ENCODE measurements at regions not wholly inside any gene's neighbourhood (a gene's known extent, or its start where the extent isn't known, plus 50 kb on each side); places are given as distances from the start of the nearest gene placed in this dataset.

GRCh38 chr11:41784513-41785335 is 325.3 kb upstream of the LRRC4C start:
- TF ChIP-seq CTCF (IDR thresholded peaks at IDR 0.05), result no peak
- TF ChIP-seq POLR2AphosphoS5 (IDR thresholded peaks at IDR 0.05), result no peak

Measured in gastroesophageal sphincter (tissue), 3 donors.